Adrenal gland (tissue), 5 donors: ENCODE measurements at regions not wholly inside any gene's neighbourhood (a gene's known extent, or its start where the extent isn't known, plus 50 kb on each side); places are given as distances from the start of the nearest gene placed in this dataset.

Experiments used
- POLR2A ChIP-seq, 2 donors: fragments of 450-650 bp; IDR thresholded peaks; one replicate each; pipeline ENCODE4 v1.6.1; 2017; ENCODE audit warnings: antibody characterized with exemption in 2 of 2, mild to moderate bottlenecking in 2 of 2, moderate library complexity in 1 of 2
- TF ChIP-seq, protein P1 (sequence below), 6 experiments: fragments of 450-650 bp in 4 of 6; fragments of 200-600 bp in 2 of 6; sonication (generic) in 1 of 6; IDR thresholded peaks; 1 replicate in 5 of 6; 2 replicates in 1 of 6; pipeline versions ENCODE4 v1.5.1 to v1.8.0; 2016 to 2021; ENCODE audit warnings: antibody characterized with exemption in 6 of 6, mild to moderate bottlenecking in 2 of 6, moderate library complexity in 1 of 6
- donor health status: DM: no; HTN: no; CAD: no.

DNA sequence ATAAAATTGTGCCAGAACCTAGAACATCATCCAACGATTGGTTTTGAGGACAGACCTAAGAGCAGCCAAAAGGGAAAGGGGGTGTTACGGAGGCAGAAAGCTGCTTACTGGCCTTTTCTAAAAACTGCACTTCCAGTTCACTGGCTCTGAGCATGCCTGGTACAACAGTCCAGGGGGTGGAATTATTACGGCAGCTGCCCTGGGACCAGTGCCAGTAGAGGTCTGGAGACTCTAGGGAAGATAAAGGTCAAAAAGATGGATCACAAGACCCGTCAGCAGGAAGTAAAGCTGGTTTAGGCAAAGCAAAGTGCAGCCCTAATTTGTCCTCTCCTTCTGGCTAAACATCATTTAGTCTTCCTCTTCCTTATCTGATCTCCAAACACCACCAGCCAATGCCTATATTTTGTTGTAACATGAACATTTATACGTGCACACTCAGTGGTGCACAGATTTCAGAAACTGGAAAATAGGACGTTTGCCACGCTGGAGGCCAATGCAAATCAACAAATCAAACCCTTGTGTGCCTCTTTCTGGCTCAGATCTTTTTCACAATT, 216.4 kb upstream of the DPP6 start:
- TF ChIP-seq, protein P1, sequence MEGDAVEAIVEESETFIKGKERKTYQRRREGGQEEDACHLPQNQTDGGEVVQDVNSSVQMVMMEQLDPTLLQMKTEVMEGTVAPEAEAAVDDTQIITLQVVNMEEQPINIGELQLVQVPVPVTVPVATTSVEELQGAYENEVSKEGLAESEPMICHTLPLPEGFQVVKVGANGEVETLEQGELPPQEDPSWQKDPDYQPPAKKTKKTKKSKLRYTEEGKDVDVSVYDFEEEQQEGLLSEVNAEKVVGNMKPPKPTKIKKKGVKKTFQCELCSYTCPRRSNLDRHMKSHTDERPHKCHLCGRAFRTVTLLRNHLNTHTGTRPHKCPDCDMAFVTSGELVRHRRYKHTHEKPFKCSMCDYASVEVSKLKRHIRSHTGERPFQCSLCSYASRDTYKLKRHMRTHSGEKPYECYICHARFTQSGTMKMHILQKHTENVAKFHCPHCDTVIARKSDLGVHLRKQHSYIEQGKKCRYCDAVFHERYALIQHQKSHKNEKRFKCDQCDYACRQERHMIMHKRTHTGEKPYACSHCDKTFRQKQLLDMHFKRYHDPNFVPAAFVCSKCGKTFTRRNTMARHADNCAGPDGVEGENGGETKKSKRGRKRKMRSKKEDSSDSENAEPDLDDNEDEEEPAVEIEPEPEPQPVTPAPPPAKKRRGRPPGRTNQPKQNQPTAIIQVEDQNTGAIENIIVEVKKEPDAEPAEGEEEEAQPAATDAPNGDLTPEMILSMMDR (IDR thresholded peaks at IDR 0.05), result no peak
- TF ChIP-seq POLR2A (IDR thresholded peaks at IDR 0.05), result no peak
